ENCODE measurements at regions not wholly inside any gene's neighbourhood (a gene's known extent, or its start where the extent isn't known, plus 50 kb on each side); places are given as distances from the start of the nearest gene placed in this dataset.

DNA sequence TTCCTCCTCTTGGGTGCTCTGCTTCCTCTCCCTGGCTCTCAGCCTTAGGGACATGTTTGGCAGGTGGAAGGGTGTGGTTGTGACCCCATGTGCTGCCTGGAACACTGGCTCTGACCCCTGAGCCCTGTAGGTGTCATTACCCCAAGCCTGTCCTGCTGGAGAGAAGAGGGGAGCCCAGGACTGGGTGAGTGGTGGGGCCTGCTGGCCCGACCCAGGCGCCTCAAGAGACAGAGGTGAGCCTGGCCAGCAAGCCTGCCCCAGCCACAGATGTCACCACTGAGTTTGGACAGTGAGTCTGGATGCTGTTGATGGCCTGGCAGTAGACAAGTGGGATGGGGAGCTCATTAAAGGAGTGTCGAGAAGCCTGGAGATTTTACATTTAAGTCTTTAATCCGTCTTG lies 1112.2 kb downstream of the BRD1 start:
- DNase-seq (ENCODE audit: insufficient read length, low spot score) (no peak), FAIRE-seq (no peak)
- no peak for TF ChIP-seq TAF1 (IDR thresholded peaks at IDR 0.05; ENCODE audit: low read depth, low read length)
- no peak for TF ChIP-seq POU2F2 (IDR thresholded peaks at IDR 0.05; ENCODE audit: low read depth, low read length)
- TF ChIP-seq SPI1 (IDR thresholded peaks at IDR 0.05; ENCODE audit: low read depth, low read length): no peak

GRCh38 chr22:48714231-48714630 lies 1113.4 kb downstream of the BRD1 start:
- no peak for DNase-seq (ENCODE audit: insufficient read length, low spot score)
- no peak for FAIRE-seq

DNA sequence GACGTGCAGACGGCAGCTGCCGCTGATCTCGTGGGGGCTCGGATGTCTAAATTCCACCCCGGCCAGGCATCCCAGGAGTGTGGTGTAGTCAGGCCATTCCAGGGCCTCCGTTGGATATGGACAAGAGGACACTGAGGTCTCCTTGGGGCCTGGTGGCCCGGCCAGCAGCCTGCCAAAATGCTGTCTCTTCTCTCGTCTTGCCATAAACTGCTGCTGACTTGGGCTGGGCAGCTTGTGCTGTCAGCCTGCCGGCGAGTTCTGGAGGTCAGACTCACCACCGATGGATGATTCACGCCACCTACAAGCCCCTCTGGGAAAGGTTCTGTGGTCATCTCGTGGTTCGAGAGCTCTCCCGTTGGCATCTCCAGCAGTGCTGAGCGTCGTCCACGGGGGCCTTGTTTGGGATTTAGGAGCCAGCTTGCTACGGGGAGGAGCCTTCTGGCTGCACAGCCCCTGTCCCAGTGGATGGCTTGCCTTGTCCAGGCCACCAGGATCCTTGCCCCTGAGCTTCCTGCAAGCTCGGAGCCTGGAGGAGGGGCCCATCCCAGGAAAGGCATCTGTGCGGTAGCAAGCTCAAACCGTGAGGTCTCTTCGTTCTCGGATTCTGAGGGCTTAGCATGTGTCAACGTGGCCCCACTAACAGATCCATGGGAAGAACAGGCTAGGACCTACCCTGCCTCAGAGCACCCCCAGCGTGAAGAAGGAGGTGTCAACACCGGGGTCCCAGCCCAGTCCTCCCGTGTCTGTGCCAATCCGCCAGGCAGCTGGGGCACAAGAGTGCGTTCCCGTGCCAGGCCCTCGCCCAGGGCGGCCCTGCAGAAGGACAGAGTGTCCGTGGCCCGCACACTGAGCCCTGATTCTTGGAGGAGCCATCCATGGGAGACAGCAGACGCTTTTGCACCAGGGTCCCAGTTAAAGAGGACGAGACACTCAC lies 1114.1 kb downstream of the BRD1 start:
- no peak for TF ChIP-seq POU2F2 (IDR thresholded peaks at IDR 0.05; ENCODE audit: low read depth, low read length)
- no peak for TF ChIP-seq POLR2AphosphoS5 (IDR thresholded peaks at IDR 0.05; ENCODE audit: low read depth, low read length)
- no peak for TF ChIP-seq PAX5 (IDR thresholded peaks at IDR 0.05; ENCODE audit: insufficient read depth, low read length, severe bottlenecking)
- FAIRE-seq: no peak
- no peak for DNase-seq (ENCODE audit: insufficient read length, low spot score)

More at GRCh38 chr22:48714231-48714630, 1113.4 kb downstream of the BRD1 start:
- TF ChIP-seq POU2F2 (IDR thresholded peaks at IDR 0.05; ENCODE audit: low read depth, low read length) (no peak), TAF1 (IDR thresholded peaks at IDR 0.05; ENCODE audit: low read depth, low read length) (no peak), SPI1 (IDR thresholded peaks at IDR 0.05; ENCODE audit: low read depth, low read length) (no peak), POLR2A (IDR thresholded peaks at IDR 0.05; ENCODE audit: low read depth, low read length) (no peak), POLR2AphosphoS5 (IDR thresholded peaks at IDR 0.05; ENCODE audit: low read depth, low read length) (no peak), PAX5 (IDR thresholded peaks at IDR 0.05; ENCODE audit: insufficient read depth, low read length, severe bottlenecking) (no peak)

DNA sequence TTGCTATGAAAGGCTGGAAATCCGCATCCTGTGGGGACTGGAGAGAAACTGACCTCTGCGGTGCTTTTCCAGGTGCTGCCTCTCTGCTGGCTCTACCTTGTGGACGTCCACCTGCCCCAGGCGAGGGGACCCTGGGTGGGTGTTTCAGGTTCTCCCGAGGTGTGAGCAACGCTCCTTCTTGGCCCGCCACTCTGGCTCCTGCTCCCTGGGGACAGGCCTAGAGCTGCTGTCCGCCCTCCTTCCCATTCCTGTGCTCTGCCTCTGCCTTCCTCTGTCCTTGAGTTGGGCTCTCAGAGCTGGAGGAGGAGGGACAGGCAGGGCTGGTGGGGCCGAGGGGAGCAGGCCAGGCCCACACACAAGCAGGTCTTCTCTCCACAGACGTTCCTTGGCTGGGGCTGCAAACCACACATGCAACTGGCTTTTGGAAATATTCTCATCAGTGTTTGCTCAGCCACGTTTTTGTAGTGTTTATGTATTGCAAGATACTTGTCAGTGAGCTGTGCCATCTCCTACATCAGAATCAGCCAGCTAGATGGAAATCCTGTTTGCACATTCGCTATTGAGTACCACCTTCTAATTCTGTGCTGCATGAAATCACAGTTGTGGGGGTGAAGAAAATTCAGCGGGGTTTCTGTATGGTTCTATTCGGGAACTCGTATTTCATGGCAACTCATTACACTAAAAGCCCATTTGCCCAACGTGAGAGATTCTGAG lies 1115.0 kb downstream of the BRD1 start:
- DNase-seq (ENCODE audit: insufficient read length, low spot score) (no peak), FAIRE-seq (no peak)
- TF ChIP-seq PAX5 (IDR thresholded peaks at IDR 0.05; ENCODE audit: insufficient read depth, low read length, severe bottlenecking): no peak
- no peak for TF ChIP-seq POLR2A (IDR thresholded peaks at IDR 0.05; ENCODE audit: low read depth, low read length)
- TF ChIP-seq SPI1 (IDR thresholded peaks at IDR 0.05; ENCODE audit: low read depth, low read length): no peak
- TF ChIP-seq TAF1 (IDR thresholded peaks at IDR 0.05; ENCODE audit: low read depth, low read length): no peak
- no peak for TF ChIP-seq POU2F2 (IDR thresholded peaks at IDR 0.05; ENCODE audit: low read depth, low read length)
- TF ChIP-seq POLR2AphosphoS5 (IDR thresholded peaks at IDR 0.05; ENCODE audit: low read depth, low read length): no peak

- DNase-seq (ENCODE audit: insufficient read length, low spot score) (no peak), FAIRE-seq (no peak)
- TF ChIP-seq POU2F2 (IDR thresholded peaks at IDR 0.05; ENCODE audit: low read depth, low read length): no peak
Observed at GRCh38 chr22:48711669-48712068, 1116.0 kb downstream of the BRD1 start.

DNA sequence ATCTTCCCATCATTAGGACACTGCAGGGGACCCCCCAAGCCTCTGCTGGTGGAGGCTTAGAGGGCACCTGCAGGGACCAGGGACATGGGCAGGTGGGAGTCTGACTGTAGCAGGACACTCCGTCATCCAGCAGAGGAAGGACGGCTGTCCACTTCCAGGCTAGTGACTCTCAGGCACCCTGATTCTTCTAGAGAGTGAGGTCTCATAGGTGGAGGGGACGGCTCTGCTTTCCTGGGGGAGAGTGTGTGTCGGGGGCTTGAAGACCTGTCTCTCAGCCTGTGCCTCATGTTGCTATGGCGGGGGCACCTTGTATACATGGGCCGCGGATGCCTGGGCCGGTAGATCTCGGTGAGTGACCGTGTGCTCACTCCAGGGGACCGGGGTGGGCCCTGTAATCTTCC lies 1116.6 kb downstream of the BRD1 start:
- TF ChIP-seq POLR2AphosphoS5 (IDR thresholded peaks at IDR 0.05; ENCODE audit: low read depth, low read length) (no peak), SPI1 (IDR thresholded peaks at IDR 0.05; ENCODE audit: low read depth, low read length) (no peak), POLR2A (IDR thresholded peaks at IDR 0.05; ENCODE audit: low read depth, low read length) (no peak), TAF1 (IDR thresholded peaks at IDR 0.05; ENCODE audit: low read depth, low read length) (no peak), POU2F2 (IDR thresholded peaks at IDR 0.05; ENCODE audit: low read depth, low read length) (no peak), PAX5 (IDR thresholded peaks at IDR 0.05; ENCODE audit: insufficient read depth, low read length, severe bottlenecking) (no peak)
- no peak for FAIRE-seq
- no peak for DNase-seq (ENCODE audit: insufficient read length, low spot score)

DNA sequence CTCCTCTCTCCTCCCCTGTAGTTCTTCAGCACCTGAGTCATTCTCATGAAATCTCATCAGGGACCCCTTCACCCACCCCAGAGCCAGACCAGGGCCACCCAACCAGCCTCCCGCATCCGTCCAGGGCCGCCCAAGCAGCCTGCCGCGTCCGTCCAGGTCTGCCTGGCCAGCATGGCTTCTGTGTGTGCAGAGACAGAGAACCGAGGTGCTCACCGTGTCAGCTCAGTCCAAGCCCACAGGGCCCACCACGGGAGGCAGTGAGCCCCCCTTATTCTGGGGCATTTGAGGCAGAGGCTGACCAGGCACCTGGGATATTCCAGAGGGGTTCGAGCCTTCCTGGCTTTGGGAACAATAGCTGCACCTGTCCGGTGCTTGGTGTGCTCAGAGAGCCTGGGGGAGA lies 1117.3 kb downstream of the BRD1 start:
- FAIRE-seq (no peak), DNase-seq (ENCODE audit: insufficient read length, low spot score) (no peak)
- TF ChIP-seq SPI1 (IDR thresholded peaks at IDR 0.05; ENCODE audit: low read depth, low read length) (no peak), POLR2A (IDR thresholded peaks at IDR 0.05; ENCODE audit: low read depth, low read length) (no peak), POLR2AphosphoS5 (IDR thresholded peaks at IDR 0.05; ENCODE audit: low read depth, low read length) (no peak), TAF1 (IDR thresholded peaks at IDR 0.05; ENCODE audit: low read depth, low read length) (no peak), POU2F2 (IDR thresholded peaks at IDR 0.05; ENCODE audit: low read depth, low read length) (no peak), PAX5 (IDR thresholded peaks at IDR 0.05; ENCODE audit: insufficient read depth, low read length, severe bottlenecking) (no peak)

GRCh38 chr22:48709976-48710375 lies 1117.7 kb downstream of the BRD1 start:
- TF ChIP-seq TAF1 (IDR thresholded peaks at IDR 0.05; ENCODE audit: low read depth, low read length) (no peak), POLR2AphosphoS5 (IDR thresholded peaks at IDR 0.05; ENCODE audit: low read depth, low read length) (no peak), SPI1 (IDR thresholded peaks at IDR 0.05; ENCODE audit: low read depth, low read length) (no peak), PAX5 (IDR thresholded peaks at IDR 0.05; ENCODE audit: insufficient read depth, low read length, severe bottlenecking) (no peak), POLR2A (IDR thresholded peaks at IDR 0.05; ENCODE audit: low read depth, low read length) (no peak), POU2F2 (IDR thresholded peaks at IDR 0.05; ENCODE audit: low read depth, low read length) (no peak)
- no peak for FAIRE-seq
- DNase-seq (ENCODE audit: insufficient read length, low spot score): no peak

GRCh38 chr22:48709453-48709852 lies 1118.2 kb downstream of the BRD1 start:
- no peak for TF ChIP-seq TAF1 (IDR thresholded peaks at IDR 0.05; ENCODE audit: low read depth, low read length)
- TF ChIP-seq POU2F2 (IDR thresholded peaks at IDR 0.05; ENCODE audit: low read depth, low read length): no peak
- no peak for TF ChIP-seq SPI1 (IDR thresholded peaks at IDR 0.05; ENCODE audit: low read depth, low read length)
- no peak for TF ChIP-seq POLR2A (IDR thresholded peaks at IDR 0.05; ENCODE audit: low read depth, low read length)
- no peak for TF ChIP-seq PAX5 (IDR thresholded peaks at IDR 0.05; ENCODE audit: insufficient read depth, low read length, severe bottlenecking)
- no peak for TF ChIP-seq POLR2AphosphoS5 (IDR thresholded peaks at IDR 0.05; ENCODE audit: low read depth, low read length)
- FAIRE-seq (no peak), DNase-seq (ENCODE audit: insufficient read length, low spot score) (no peak)

All from GM12891 (cell line).